SKM-1 treated with dmso at 0.1 percent for 144 hours (cell line): ENCODE measurements at regions not wholly inside any gene's neighbourhood (a gene's known extent, or its start where the extent isn't known, plus 50 kb on each side); places are given as distances from the start of the nearest gene placed in this dataset.

ENCODE experiments used
- DNase-seq: peaks from one replicate; lab custom pipeline; 2025; ENCODE audit not compliant: unreplicated experiment; lab: John Stamatoyannopoulos, UW

DNA sequence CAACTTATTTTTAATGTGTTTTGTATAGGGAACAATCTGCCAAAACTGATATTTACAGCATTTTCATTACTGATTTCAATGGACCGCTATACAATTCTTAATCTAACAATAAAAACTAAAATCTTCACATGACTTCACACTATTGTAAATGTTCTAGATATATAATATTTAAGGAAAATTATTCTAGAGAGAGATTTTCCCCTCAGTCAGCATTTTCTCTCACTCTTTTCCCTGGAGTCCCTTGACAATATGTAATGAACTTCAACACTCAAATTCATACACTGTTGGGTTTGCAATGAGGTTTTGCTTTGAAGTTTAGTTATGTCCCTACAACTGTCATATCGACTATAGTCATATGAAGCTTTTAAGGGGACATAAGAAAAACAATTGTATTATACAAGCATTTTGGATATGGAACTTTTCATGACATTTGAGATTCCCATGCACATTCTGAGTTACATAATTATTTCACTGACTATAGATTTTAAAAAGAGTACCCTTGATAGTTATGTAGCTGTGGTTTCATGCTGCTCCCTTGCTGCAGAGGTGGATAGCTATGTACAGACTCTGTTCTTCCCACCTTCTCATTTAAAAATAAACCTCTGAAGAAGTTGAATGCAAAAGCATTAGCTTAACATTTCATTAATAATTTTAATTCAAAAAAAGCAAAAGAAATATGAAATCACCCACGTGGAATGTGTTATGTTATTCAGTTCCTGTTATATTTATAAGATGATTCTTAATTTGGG, 338.5 kb downstream of the AKAIN1 start:
- no peak for DNase-seq

- no peak for DNase-seq
Measured at GRCh38 chr18:4854671-4855070, 342.4 kb downstream of the AKAIN1 start.

- DNase-seq = no peak
Measured at GRCh38 chr18:4851301-4851976, 345.6 kb downstream of the AKAIN1 start.

- no peak for DNase-seq
Measured at GRCh38 chr18:4847056-4847455, 350.0 kb downstream of the AKAIN1 start.

DNA sequence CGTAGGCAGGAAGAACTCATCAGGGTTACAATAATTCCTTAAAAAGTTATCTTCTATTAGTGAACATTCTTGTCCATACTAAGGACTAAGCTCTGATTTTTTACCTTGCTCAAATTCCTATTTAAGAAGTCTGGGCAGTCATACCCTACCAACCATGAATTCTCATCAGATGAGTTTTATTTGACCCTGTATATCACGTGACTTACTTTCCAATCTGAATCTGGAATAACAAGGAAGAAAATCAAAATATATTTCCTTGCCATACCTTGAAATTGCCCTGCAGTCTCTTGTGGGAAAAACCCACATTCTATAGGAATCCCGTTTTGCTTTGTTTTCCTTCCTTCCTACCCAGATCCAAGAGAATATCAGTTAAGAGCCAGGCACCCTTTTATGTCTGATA, 352.7 kb downstream of the AKAIN1 start:
- no peak for DNase-seq

DNA sequence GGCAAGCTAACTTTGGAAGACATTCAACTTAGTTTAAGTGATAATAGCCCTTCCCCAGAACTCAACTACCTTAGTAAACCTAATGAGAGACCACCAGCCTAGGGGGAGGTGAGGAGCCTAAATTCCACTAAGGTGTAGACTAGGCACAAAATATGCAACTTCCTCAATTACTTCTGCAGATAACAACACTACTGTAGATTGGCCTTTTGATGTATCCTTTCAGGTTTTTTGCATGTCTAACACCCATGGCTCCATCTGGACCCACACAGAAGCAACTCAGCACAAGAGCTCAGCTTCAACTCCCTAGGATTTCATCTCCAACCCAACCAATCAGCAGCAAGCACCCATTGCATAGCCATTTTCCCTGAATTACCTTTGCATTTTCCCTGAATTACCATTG, 353.3 kb downstream of the AKAIN1 start:
- no peak for DNase-seq

DNA sequence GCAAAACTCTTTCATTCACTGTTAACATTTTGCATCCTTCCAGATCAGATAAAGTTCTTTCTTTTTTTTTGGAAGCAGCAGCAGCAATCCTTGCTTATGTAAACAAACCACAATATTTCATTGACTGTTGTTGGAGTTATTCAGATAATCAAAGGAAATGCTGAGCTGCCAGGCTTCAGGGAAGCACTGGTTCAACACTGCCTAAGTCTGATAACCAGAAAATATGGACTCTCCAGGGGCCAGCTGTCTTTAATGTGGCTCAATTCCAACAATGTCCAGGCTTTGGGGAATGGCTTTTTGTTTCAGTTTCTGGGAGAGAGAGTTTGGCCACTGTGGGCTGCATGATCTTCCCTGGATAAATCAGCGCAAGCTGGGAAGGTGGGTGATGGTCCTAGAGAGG, 354.3 kb downstream of the AKAIN1 start:
- no peak for DNase-seq

- DNase-seq = no peak
Measured at GRCh38 chr18:4842287-4842686, 354.8 kb downstream of the AKAIN1 start.

- no peak for DNase-seq
Measured at GRCh38 chr18:4839639-4840038, 357.4 kb downstream of the AKAIN1 start.

DNA sequence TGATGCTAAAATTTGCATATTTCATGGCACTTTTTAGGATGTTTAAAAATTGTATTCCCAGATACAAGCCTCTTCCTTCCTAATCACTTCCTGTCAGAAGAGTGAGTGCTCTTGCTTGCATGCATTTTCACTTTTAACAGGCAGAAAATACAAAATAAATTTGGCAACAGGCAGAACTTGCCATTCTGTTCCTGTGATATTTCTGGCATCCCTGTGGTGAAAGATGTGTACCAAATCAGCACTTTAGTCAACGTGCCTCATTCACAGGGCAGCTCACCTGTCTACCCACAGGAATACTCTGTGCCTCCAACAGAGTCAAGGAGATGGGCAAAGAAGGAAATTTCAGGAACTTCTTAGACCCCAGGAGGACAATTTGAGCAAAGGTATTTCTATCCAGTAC, 360.9 kb downstream of the AKAIN1 start:
- no peak for DNase-seq

DNA sequence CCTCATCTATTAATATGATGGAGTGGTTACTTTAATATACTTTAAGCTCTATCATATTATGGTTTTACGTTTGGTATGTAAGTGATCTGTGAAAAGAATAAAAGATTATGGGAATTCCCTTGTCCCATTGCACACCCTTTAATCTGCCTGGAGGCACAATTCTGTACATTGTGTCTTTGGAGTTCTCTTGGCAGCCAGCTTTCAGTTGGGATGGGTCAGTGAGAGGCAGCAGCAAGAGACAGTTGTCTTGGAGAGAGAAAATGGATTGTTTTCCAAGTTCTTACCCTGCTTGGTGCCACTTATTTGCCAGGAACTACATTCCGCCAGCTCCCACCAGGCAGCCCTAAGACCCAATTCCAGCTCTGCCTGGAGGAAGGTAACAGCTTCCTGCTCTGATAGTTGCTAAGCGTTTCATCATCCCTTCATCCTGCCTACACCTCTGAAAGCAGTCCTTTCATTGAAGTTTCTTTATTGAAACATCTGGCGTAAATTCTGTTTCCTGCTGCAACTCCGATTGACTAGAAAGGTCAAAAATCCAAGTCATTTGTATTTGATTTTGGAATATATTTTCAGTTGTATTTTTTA, 365.2 kb downstream of the AKAIN1 start:
- DNase-seq = no peak

GRCh38 chr18:4831127-4831526, 365.9 kb downstream of the AKAIN1 start:
- no peak for DNase-seq

GRCh38 chr18:4823091-4823490, 368.0 kb upstream of the DLGAP1 start:
- DNase-seq = no peak

DNA sequence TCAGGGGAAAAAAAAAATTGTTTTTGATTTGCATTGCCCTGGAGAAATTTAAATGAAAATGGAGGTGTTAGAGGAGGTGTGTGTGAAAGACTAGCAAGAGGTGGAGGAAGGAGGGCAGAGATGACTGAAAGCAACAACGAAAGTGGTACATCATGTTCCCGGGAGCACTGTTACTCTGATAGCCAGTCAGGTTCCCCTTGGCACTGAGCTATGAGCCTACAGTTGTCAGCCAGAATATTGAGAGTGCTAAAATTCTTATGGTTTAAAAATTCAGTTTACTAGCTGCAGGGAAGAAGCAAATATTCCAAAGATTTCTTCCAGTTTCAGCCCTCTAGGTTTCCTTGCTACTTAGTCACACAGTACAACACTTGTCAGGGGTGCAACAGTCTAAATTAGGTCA, 366.7 kb upstream of the DLGAP1 start:
- DNase-seq = no peak

- DNase-seq = no peak
Measured at GRCh38 chr18:4817665-4818064, 362.6 kb upstream of the DLGAP1 start.

DNA sequence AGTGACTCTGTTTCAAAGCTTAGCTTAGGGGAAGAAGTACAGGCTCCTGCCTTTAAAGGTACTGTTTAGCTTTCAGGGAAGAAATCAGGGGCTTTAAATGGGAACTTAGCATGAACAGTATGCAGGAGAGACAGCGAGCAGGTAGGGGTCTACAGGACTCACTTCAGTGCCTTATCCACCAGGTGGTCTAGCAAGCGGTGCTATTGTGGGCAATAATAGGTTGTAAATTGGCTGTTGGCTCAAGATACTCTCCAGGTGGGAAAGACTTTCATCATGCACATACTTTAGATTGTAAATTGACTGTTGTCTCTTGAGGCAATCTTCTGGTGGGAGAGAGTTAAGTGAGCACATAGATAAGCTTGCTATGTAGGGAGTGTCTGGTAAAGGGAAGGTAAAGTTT, 358.6 kb upstream of the DLGAP1 start:
- no peak for DNase-seq

DNA sequence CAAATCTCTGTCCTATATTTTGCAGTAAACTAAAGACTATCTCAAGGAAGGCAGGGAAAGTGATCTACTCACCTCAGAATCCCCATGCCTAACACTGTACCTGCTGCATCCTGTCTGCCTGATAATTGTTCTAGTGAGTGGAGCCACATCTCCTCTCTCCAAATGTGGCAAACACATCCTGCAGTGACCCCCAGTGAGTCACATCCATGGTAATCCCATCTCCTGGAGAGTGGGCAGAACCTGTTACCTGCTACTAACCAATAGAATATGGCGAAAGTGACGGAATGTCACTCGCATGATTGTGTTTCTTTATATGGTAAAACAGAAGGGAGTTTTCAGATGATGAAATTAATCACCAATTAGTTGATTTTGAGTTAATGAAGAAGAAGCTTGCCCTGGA, 353.8 kb upstream of the DLGAP1 start:
- no peak for DNase-seq

DNA sequence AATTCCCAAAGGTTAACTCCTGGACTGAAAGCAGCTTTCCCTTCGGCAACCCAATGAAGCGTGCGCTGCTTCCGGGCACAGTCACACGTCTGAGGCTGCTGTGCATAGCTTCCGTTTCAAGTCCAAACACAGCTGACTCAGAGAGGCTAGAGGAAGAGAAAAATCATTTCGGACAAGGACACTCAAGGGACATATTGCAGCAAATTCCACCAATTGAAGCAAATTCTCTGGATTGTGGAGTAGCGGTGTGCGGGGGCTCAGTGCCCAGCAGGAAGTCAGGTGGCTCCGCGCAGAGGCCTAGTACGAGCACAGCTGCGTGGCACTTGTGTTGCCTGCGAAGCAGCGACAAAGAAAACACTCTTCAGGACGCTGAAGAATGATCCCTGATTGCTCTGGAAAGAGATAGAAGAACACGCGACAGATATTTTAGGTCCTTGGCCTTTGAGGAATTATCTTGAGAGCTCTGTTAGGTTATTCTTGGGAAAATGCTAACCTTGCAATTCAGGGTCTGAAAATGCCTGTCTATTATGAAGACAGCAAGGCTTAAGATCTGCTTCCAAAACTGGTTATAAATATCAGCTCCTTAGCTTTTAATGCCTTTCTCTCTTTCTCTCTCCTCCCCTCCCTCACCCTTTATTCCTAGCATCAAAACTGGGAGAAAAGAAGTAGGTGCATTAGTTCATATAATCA, 352.6 kb upstream of the DLGAP1 start:
- no peak for DNase-seq

- DNase-seq = no peak
Measured at GRCh38 chr18:4806331-4806730, 351.2 kb upstream of the DLGAP1 start.

DNA sequence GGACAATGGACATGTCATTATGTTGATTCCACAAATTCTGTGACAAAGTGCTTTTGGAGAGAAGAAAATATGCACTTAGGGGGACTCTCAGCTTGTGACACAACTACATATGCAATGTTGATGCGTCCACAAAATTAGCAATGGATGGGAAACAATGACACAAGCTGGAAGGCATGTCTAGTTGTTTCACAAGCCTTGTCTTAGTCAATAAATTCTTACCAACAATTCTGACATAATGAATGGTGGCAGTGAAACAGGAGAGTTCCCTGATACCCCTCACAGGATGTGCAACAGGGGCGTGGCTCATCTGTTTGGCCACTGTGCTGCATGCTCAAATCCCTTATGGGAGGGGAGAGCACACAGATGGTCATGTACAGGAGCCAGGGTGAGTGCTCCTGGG, 347.2 kb upstream of the DLGAP1 start:
- no peak for DNase-seq

DNA sequence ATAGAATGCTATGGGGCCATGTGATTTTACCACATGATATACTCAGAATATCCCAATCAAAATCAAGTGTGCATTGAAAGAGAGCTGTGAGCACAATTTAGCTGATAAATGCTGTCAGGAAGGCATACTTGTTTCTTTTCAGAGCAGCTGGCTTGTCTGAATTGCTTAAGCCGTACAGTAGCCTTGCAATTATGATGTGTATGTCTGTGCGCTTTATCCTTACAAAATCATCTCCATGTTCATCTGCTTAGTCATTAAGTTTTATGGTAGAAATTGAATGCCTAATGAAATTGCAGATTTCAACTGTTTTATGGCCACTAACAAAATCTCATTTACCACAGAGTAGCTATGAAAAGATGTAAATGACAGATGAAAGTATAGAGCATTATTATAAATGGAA, 346.0 kb upstream of the DLGAP1 start:
- DNase-seq = no peak
